GM19351 (cell line): ENCODE measurements at regions not wholly inside any gene's neighbourhood (a gene's known extent, or its start where the extent isn't known, plus 50 kb on each side); places are given as distances from the start of the nearest gene placed in this dataset.

ENCODE experiments used
- ATAC-seq: cut with Tn5 transposase; IDR thresholded peaks from one replicate; pipeline ENCODE4 v1.9.1; 2021; ENCODE audit warnings: mild to moderate bottlenecking, moderate library complexity; ENCODE audit not compliant: unreplicated experiment

DNA sequence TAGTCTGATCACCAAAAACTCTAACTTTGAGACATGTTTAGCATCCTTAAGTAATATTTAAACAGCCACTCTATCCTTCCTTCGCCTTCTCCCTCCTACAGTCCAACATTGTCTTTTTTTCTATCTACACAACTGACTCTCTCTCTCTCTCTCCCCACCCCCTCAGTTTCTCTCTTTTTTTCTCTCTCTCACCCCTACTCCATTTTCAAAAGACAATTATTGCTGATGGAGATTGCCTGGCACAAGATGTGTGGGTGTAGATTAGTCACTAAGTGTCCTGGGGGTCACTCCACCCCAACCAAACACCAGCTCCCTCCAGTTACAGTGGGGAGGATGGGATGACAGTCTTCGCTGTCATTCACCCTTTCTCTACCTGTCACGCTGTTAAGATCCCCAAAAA, 94.5 kb upstream of the NFIA start:
- no peak for ATAC-seq

DNA sequence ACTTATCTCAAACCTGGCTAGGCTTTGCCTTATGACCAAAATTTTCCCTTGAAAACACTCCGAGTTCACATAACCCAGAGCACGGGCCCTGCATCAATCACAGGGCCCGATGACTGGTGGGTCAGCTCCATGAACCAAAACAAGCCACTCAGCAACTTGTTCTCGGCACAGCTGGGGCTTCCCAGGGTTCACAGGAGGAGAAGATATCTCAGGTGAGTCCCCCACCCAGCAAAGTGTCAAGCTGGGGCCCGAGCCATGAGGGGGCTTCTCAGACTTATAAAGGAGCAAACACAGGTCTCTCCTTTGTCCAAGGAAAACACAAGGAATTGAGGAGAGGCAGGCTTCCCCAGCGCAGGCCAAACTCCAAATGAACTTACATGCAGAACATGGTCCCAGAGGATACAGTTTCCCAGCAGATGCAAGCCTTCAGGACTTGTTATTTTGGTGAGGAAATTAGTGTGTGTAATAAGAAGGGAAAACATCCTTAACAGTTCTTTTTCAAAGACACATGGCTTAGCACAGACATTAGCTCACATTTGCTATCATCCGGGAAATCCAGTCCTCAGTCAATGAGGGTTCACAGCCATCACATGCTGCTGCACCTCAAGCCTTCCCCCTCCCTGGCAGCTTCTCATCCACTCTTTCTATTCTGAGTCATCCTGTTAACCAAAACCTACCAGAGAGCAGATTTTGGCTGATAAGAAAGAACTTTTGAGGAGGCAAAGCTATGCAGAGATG, 98.1 kb upstream of the NFIA start:
- no peak for ATAC-seq

DNA sequence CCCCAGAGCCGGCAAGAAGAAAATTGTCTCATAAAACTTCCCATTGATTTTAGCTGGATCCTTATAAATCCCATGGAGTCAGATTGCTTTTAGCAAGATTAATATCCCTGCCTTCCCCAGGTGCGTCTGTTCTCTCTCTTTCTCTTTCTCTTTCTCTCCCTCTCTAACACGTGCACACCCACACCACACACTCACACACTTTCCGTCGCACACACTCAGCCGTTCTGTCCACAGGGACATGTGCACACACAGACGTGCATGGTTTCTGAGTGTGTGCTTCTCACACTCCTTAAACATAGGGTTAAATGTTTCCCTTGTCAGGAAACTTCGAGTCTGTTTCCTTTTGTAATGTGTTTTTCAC, 98.7 kb upstream of the NFIA start:
- no peak for ATAC-seq

DNA sequence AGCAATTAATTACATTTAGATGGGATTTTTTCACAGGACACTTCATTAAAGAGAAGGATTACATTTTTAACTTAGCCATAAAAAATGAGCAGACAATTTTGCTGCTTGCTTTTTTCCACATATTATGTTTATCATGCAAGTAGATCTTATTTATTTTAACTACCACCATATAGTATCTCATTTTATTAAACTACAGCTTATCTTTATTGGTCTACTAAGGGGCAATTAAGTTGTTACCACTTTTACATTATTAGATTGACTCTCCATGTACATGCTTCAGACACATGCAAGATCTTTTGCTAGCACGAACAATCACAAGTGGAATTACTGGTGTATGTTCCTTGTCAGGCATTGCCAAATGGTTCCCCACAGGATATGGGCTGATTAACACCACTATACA, 99.8 kb upstream of the NFIA start:
- ATAC-seq = no peak

DNA sequence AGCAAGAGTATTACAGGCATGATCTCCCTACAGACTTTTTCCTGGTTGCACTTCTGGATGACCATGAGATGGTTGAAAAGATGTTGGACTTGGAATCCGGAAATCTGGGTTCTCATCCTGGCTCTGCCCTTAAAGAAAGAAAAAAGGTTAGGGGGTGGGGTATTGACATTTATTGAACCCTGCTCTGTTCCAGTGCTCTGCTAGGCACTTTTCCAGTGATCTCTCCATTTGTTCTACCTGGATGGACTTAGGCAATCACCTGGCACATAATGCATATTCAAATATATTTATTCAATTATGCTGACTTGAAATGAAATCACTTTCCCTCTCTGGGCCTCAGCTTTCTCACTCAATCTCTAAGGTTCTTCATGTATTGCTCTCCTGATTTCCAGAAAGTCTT, 101.0 kb upstream of the NFIA start:
- no peak for ATAC-seq

DNA sequence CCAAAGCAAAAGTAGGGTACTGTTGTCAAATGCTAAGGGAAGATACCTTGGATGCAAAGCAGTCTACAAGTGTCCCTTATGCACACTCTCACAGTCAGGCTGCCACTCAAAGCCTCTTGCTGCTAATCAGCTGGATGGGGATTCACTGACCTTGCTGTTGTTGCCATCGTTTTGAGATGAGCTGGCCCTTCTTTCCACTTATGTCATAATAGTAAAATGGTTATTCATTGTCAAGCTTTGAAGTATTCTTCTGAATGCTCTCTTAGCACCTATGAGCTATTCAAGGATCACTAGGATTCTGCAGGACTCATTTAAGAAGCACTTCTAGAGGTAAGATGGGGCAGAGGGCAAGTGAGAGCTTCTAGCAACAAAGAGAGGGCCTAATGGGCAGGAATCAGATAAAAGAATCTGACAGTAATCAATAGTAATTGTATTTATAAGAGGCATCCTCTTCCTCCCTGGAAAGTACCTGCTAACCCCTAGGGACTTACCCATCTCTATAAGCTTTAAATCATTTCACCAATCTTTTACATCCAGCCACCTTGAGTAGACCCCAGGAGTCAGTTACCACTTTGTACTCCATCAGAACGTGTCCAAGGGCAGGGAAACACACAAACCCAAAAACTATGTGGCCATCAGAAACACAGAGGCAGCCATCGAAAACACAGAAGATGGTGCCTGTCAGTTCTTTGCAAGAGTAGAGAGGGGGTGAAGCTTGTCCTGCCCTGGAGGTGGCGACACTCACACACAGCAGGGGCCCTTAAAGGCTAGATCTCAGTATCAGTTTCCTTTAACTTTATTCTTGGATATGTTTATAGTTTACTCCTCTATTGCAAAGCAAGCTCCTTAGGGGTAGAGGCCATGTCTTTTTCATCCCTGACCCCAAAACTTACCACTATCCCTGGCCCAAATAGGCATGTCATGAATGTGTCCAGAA, 103.7 kb upstream of the NFIA start:
- ATAC-seq = peak; percentile 79

DNA sequence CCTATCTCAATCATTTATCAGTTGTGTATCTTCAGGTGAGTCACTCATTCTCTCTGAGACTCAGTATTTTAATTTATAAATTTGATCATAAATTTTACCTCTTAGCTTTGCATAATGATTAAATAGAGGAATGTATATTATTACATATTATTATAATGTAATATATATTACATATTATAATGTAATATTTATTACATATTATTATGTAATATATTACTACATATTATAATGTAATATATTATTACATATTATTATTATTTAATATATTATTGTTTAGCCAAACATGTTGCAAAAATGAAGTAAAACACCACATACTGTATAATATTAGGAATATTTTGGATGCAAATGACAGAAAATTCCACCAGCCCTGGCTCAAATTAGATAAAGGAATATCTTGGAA, 104.7 kb upstream of the NFIA start:
- no peak for ATAC-seq

DNA sequence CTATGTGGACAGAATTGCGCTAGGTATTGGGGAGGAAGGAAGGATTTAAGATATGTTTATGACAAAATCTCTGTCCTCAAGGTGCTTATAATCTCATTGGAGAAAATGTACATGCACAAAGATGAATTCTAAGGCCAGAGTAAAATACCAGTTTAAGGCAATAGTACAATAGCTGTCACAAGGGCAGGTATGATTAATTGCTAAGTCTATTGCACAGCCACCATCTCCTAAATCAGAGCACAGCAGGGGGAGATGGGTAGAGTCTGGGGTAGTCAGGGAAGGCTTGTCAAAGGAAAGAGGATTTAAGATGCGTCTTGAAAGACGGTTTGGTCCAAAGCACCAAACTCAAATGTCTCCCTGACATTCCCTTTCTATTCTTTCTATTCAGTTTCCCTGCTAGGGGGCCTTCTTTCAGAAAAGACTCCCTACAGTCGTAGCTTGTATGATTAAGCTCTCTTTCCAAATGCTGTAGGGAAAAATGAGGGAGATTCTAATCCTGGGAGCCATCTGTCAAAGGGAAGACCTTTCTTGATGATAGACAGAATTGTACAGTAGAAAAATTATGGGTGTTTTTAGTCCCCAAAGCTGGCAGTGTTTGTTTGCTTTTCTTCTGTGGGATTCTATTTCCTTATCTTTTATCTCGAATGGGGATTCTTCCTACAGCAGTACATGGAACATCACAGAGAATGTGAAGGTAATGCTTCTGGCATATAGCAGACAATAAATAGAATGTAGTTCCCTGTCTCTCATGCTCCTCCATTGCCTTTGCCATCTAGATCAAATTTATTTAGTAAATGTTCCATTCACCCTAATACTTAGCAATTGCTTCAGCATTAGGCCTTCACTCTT, 107.6 kb upstream of the NFIA start:
- ATAC-seq = no peak

DNA sequence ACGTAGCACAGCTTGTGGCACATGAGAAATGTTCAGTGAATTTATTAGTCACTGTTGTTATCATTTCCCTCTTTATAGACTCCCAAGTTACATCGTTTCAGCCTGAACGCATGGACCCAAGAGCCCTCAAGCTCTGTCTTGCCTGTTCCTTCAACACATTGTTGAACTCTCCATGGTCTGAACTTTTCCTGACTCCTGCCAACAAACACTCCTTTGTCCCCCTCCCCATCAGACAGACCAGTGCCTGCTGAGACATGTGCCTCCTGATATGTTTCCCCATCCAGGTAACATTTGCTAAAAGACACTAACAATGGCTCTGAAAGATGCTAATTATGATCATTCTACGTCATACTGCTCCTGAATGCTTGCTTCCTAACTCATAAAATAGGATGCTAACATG, 108.7 kb upstream of the NFIA start:
- no peak for ATAC-seq

DNA sequence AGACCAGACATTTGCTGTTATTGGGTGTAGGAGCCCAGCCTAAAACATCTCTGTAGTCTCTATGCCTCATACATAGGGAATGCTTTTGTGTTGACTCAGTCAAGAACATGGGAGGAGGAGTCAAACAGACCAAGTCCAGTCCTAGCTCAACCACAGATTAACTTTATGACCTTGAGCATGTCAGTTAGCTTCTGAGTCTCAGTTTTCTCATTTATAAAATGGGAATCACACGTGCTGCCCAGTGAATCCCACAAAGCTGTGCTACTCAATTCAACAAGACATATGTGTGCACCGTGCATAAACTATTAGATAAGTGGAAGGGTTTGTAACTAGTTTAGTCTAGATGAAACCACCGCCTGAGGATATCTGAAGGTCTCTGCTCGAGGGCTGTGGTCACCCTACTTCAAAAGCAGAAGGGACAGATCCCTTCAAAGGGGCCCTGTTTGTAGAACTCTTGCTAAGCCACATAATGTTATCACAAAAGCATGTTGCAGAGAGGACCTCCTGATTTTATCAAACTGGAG, 109.5 kb upstream of the NFIA start:
- ATAC-seq = no peak

DNA sequence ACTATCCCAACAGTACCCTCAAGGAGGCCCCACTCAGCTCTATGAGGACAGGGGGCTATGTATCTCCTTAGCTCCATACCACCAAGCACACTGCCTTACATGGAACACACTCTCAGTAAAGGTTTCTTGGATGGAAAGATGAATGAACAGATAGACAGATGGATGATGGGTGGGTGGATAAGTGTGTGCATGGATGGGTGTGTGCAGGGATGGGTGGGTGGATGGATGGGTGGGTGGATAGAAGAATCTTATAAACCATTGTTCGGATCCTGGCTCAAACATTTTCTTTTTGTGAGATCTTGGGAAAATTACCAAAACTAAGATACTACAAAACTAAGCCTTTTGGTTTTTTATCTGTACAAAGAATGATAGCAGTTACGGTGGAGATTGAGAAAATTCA, 111.0 kb upstream of the NFIA start:
- ATAC-seq = no peak

DNA sequence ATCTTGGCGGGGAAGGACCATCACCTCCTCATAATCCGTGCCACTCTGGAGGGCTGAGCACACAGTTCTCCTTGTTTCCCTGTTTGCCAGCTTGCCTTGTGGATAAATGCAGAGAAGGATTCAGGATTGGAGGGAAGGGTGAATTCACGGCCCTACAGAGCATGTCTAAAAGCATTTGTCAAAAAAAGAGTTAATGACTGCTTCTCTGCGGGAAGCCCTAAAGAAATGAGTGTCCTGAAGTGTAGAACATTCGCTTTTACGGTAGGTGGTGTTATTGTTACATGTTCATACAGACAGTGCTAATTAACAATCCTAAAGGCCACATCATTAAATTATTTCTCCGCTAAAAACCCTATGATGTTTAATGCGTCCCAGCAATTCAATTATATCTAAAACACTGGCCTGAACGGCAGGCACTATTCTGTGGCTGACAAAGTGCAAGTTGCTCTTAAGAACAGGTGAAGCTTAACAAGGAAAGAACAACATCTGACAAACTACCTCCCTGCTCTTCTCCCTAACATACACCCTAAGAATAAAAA, 112.3 kb upstream of the NFIA start:
- ATAC-seq = no peak

DNA sequence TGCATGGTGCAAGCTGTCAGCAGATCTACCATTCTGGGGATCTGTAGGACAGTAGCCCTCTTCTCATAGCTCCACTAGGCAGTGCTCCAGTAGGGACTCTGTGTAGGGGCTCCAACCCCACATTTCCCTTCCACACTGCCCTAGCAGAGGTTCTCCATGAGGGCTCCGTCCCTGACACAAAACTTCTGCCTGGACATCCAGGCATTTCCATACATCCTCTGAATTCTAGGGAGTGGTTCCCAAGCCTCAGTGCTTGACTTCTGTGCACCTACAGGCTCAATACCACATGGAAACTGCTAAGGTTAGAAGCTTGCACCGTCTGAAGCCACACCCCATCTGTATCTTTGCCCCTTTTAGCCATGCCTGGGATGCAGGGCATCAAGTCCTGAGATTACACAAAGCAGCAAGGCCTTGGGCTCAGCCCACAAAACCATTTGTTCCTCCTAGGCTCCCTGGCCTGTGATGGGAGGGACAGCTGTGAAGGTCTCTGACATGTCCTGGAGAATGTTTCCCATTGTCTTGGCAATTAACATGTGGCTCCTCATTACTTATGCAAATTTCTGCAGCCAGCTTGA, 117.0 kb upstream of the NFIA start:
- no peak for ATAC-seq

DNA sequence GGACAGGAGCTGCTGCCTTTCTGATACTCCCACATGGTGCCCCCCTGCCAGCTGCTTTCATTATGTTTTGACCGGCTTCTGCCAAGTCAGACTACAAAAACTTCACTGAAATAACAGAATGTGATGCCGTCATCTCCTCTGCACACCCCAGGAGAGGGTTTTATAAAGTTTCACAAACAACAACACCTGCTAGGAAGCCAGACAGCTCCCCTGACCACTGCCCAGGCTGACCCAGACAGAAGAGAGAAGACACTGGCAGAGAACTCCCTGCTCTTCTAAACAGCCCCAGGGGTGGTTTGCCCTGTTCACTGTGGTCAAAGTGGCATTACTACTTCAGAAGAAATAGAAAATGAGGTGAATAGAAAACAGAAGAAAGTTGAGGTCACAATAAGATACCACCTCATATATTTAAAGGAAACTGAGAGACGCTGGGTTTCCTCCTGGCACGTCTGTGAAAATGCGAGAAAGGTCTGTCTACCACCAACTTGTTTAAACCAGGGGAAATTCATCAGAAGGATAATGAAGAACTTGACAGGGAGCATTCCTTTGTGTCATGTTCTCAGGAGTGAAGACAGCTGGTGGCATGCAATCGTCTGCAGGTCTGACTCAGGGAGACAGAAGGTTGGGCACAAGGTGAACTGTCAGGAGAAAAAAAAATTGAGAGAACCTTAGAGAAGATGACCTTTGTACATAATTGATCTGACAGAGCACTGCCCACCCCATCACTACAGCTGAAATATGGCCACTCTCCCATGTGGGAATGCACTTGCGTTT, 119.0 kb upstream of the NFIA start:
- ATAC-seq = no peak

DNA sequence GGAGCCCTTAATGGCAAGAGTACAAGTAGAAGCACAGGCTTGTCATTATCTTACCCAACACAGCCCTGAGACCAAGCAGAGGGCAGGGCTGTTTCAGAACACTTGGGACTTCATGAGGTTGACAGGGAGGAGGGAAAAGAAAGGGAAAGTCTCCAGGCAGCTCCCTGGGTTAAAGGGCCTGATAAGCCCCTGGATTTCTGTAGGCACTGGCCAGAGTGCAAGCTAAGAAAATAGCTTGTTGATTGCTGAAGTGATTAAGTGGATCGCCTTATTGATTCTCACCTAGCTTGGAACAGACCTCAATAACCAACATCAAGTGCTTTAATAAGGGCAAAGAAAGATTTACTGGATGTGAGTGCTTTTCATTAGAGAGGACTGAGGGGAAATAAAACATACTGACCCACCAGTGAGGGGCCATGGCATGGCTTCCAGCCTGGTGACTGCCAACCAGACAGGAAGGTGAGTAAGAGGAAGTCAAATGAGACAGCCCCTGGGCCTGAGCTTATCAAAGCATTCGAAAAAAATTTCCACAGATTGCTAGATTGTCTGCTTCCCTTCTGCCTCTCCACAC, 121.4 kb upstream of the NFIA start:
- ATAC-seq = no peak

DNA sequence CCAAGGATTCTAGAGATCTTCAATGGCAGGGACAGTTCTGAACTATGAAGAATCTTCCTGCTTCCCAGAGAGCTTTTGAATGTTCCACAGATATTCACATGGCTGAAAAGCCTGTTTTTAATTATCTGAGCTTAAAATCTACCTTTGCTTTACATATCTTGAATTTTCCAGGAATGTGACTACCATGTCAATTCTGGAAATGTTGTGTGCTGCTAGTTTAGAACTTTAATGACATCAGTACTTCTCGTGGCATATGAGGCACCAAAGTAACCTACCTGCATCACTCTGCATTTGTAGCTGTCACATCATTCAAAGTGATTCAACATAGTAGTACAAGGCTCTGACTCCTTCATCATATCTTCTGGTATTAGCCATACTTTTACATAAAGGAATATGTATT, 122.7 kb upstream of the NFIA start:
- no peak for ATAC-seq

DNA sequence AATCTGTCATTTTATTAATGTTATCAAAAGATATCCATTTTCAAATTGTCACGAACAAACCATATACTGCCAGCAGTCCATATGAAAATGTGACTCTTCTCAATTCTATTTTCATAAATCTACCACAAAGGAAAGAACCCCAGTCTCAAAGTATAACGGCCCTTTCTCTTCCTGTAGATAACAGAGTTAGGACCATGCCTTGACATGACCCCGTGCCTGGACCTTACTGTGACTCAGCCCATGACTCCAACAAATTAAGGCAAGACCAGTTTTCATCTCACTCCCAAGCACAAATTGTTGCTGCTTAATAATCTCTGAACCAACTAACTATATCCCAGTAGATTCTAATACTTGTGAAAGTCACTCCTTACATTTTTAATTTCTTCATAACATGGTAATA, 124.4 kb upstream of the NFIA start:
- no peak for ATAC-seq

DNA sequence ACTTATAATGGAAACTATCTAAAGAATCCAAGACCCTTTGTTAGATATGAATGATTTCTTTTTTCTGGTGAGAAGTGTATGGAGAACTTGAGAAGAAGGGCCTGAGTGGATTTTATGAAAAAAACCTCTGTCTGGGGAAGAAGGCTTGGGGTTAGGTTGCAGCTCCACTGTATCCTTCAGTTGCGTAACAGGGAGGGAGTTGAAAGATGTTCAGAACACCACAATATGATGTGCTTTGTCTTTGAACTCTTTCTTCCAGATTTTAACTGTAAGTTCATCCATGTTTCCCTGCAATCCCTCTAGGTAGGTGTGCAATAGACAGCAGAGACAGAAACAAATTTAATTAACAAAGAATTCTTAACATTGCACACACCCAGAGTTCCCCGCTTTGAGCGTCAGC, 125.8 kb upstream of the NFIA start:
- no peak for ATAC-seq

DNA sequence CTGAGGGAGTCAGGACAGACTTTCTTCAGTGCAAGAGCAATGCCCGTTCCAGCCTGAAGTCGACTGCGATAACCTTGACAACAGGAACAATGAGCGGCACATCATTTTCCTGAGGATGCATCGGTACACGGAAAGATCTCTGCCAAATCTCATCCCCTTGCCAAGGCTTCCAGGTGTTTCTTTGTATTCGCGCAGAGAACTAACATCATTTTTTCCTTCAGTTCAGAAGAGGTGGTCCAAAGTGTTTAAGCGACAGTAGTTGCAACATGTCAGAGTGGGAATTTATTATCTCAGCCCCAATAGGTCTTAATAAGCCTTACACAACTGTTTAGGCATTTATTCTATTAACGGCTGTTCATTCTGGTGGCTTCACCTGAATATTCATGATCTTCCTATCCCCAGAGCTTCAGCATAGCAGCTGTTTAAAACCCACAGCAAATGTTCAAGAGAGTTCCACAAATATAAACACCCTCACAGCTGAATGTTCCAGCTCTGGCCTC, 129.7 kb upstream of the NFIA start:
- ATAC-seq = no peak
